HepG2 (cell line): ENCODE measurements at regions not wholly inside any gene's neighbourhood (a gene's known extent, or its start where the extent isn't known, plus 50 kb on each side); places are given as distances from the start of the nearest gene placed in this dataset.

Experiments used
- ATAC-seq: fragments of 200-7000 bp; cut with Tn5 transposase; 3 replicates; pipeline ENCODE4 v1.9.1; 2020; ENCODE audit warnings: mild to moderate bottlenecking, moderate library complexity
- BruUV-seq: library from RNA; stranded (reverse); fragments of 400-500 nt; replicated peaks from 2 replicates; lab custom pipeline; 2021; lab: Mats Ljungman, UMichigan
- CTCF ChIA-PET: fragments of 300-600 bp; formaldehyde crosslinking; extraction: SDS; loops from one replicate; lab custom pipeline; 2021; ENCODE audit warnings: low total read pairs, inconsistent platforms, low intra/inter-chr PET ratio; lab: Yijun Ruan, JAX
- POLR2A ChIA-PET: fragments of 350-600 bp; sonication (Branson Sonifier 250); formaldehyde crosslinking; loops from one replicate; lab custom pipeline; 2020; ENCODE audit warnings: antibody characterized with exemption, inconsistent platforms; lab: Yijun Ruan, JAX
- DNase-seq: peaks from one replicate; pipeline ENCODE4 v3.0.0-alpha.2; 2015; ENCODE audit warnings: low spot score
- FAIRE-seq: peaks from 3 replicates; lab custom pipeline; 2011; peaks lifted over from hg19 to GRCh38; lab: Jason Lieb, UNC
- H2AFZ ChIP-seq: one replicate; pipeline ENCODE4 v1.6.1; 2011; ENCODE audit warnings: low read length, inconsistent platforms
- H3K27ac ChIP-seq: fragments of 300-600 bp; 3 replicates; pipeline ENCODE4 v1.8.0; 2011; ENCODE audit warnings: mixed run types, mild to moderate bottlenecking, mixed read lengths, low read length, inconsistent platforms; ENCODE audit not compliant: insufficient read depth; ENCODE audit errors: extremely low read length
- H3K27me3 ChIP-seq, 2 experiments: fragments of 200-600 bp in 1 of 2; 2 replicates in 1 of 2; 3 replicates in 1 of 2; pipeline versions ENCODE4 v1.6.0 to v1.8.0; 2011; ENCODE audit warnings: low read length in 2 of 2, mild to moderate bottlenecking in 2 of 2, moderate library complexity in 2 of 2, inconsistent platforms in 1 of 2; ENCODE audit not compliant: insufficient read depth in 2 of 2, control insufficient read depth in 1 of 2
- H3K36me3 ChIP-seq, 2 experiments: fragments of 200-600 bp in 1 of 2; replicated peaks in 1 of 2; 2 replicates in 1 of 2; 3 replicates in 1 of 2; pipeline versions ENCODE4 v1.5.1 to v1.8.0; 2011; ENCODE audit warnings: low read length in 2 of 2, inconsistent platforms in 1 of 2; ENCODE audit not compliant: insufficient read depth in 2 of 2, control insufficient read depth in 1 of 2
- H3K4me1 ChIP-seq: 2 replicates; pipeline ENCODE4 v1.5.1; 2012; ENCODE audit warnings: low read length, inconsistent platforms; ENCODE audit not compliant: insufficient read depth
- H3K4me2 ChIP-seq: 2 replicates; pipeline ENCODE4 v1.6.0; 2011; ENCODE audit warnings: low read depth, low read length, inconsistent platforms
- H3K4me3 ChIP-seq, 3 experiments: fragments of 200-600 bp in 1 of 3; sonication (generic), shearing (Covaris generic) in 1 of 3; replicated peaks in 1 of 3; 2 replicates each; pipeline ENCODE4 v1.5.1; 2011 to 2016; ENCODE audit warnings: low read length in 3 of 3, inconsistent platforms in 2 of 3, low read depth in 2 of 3, mild to moderate bottlenecking in 2 of 3, control low read depth in 1 of 3, mixed read lengths in 1 of 3; ENCODE audit not compliant: insufficient read depth in 1 of 3
- H3K79me2 ChIP-seq: one replicate; pipeline ENCODE4 v1.6.1; 2011; ENCODE audit warnings: low read length, inconsistent platforms; ENCODE audit not compliant: insufficient read depth
- H3K9ac ChIP-seq: 2 replicates; pipeline ENCODE4 v1.6.0; 2011; ENCODE audit warnings: mild to moderate bottlenecking, low read depth, low read length, inconsistent platforms; ENCODE audit not compliant: insufficient read depth
- H3K9me3 ChIP-seq: 2 replicates; pipeline ENCODE4 v1.5.1; 2012; ENCODE audit warnings: mild to moderate bottlenecking, low read length
- H4K20me1 ChIP-seq: 2 replicates; pipeline ENCODE4 v1.6.0; 2011; ENCODE audit warnings: inconsistent platforms, mild to moderate bottlenecking, low read length, moderate library complexity; ENCODE audit not compliant: insufficient read depth
- BHLHE40 ChIP-seq: IDR thresholded peaks from 2 replicates; pipeline ENCODE4 v1.6.1; 2011; ENCODE audit warnings: low read length, improper control_type of control experiment
- GATAD1 ChIP-seq: IDR thresholded peaks from 2 replicates; pipeline ENCODE4 v1.6.1; 2016; ENCODE audit warnings: missing genetic modification reagents, missing compliant biosample characterization
- HNRNPK ChIP-seq: fragments of 200-400 bp; formaldehyde crosslinking; IDR thresholded peaks from 2 replicates; pipeline ENCODE4 v1.6.1; 2018; ENCODE audit warnings: low read length, low read depth, moderate library complexity, mild to moderate bottlenecking; ENCODE audit not compliant: poor library complexity, severe bottlenecking
- MTERF4 ChIP-seq: sonication (generic); formaldehyde crosslinking; IDR thresholded peaks from 2 replicates; pipeline ENCODE4 v1.8.0; 2023; ENCODE audit warnings: mild to moderate bottlenecking, missing genetic modification reagents
- NFIC ChIP-seq: IDR thresholded peaks from 2 replicates; pipeline ENCODE4 v1.6.1; 2012; ENCODE audit warnings: mild to moderate bottlenecking, low read length, inconsistent platforms
- PHB2 ChIP-seq: fragments of 450-650 bp; IDR thresholded peaks from 2 replicates; pipeline ENCODE4 v1.6.1; 2018; ENCODE audit not compliant: partially characterized antibody
- TFAP4 ChIP-seq: sonication (generic); IDR thresholded peaks from 2 replicates; pipeline ENCODE4 v1.6.1; 2016; ENCODE audit warnings: low read depth, borderline replicate concordance
- ZNF549 ChIP-seq: sonication (generic); formaldehyde crosslinking; IDR thresholded peaks from 2 replicates; pipeline ENCODE4 v1.5.0; 2020; ENCODE audit warnings: missing genetic modification reagents
- WGBS: methylation state at CpG from one replicate; pipeline ENCODE4 v1.1.6; 2017; ENCODE audit warnings: low lambda C conversion rate; 5-methylcytosine and 5-hydroxymethylcytosine counted together
- in situ Hi-C: cut with HindIII; loops from 2 replicates; pipeline ENCODE4 v1.10.0; 2017; ENCODE audit warnings: low pct_unique_long_range_greater_than_20kb; ENCODE audit not compliant: extremely low pct_ligation_motif_present
- intact Hi-C: fragments of 100-400 bp; cut with micrococcal nuclease; formaldehyde crosslinking; loops from one replicate; pipeline ENCODE4 v1.10.0; 2022; ENCODE audit not compliant: unreplicated experiment
- TF ChIP-seq, protein P1 (sequence below): sonication (generic); formaldehyde crosslinking; IDR thresholded peaks from 2 replicates; pipeline ENCODE4 v1.8.1; 2023; ENCODE audit warnings: mild to moderate bottlenecking, moderate library complexity, missing genetic modification reagents
- TF ChIP-seq, protein P2 (sequence below): sonication (generic); formaldehyde crosslinking; IDR thresholded peaks from 2 replicates; pipeline ENCODE4 v1.8.0; 2022; ENCODE audit warnings: missing genetic modification reagents, low read depth, mild to moderate bottlenecking, borderline replicate concordance
- TF ChIP-seq, protein P3 (sequence below): sonication (generic); formaldehyde crosslinking; IDR thresholded peaks from 2 replicates; pipeline ENCODE4 v1.8.1; 2022; ENCODE audit warnings: low read depth, mild to moderate bottlenecking, missing genetic modification reagents
- TF ChIP-seq, protein P4 (sequence below): sonication (generic); formaldehyde crosslinking; IDR thresholded peaks from 2 replicates; pipeline ENCODE4 v1.5.1; 2020; ENCODE audit warnings: mild to moderate bottlenecking, missing genetic modification reagents, borderline replicate concordance

DNA sequence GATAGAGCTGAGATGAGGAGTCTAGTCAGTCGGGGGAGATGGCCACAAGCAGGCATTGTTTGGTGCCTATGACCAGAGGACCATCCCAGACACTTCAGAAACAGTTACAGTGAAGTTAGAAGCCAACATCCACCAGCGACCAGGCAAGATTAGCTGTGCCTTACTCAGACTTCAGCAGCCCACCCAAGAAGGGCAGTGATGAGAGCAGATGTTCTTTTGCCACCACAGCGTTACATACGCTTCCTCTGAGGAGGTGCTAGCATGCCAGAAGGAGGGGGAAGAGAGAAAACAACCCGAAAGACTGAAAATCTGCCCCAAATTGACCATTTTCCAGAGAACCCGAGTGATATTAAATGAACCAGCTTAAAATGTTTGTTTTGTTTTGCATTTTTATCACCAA, 186.8 kb downstream of the PRL start:
- ATAC-seq, result no peak
- no peaks in the 10 kb centered on the region for H3K9me3 ChIP-seq
- intact Hi-C loops (no loop called here), in situ Hi-C loops (no loop called here)
- WGBS, result 1% methylated on average over 5 of the region's 6 CpGs
- H3K27me3 ChIP-seq, result no peaks in the 10 kb centered on the region
- ChIA-PET CTCF (no interaction called here), POLR2A (no interaction called here)
- no peak overlapping the region for H3K27ac ChIP-seq
- no peak for DNase-seq
- H4K20me1 ChIP-seq, result no peaks in the 10 kb centered on the region
- H3K36me3 ChIP-seq, result no peaks in the 10 kb centered on the region
- no peaks in the 10 kb centered on the region for H3K4me1 ChIP-seq
- H2AFZ ChIP-seq, result no peak overlapping the region
- H3K4me2 ChIP-seq, result no peak overlapping the region
- no peak for FAIRE-seq
- no peak overlapping the region for H3K9ac ChIP-seq
- H3K79me2 ChIP-seq, result no peaks in the 10 kb centered on the region
- no TSS peak for BruUV-seq
- H3K4me3 ChIP-seq, result no peak overlapping the region
- no peak for TF ChIP-seq GATAD1 (CRISPR knock-in tag)
- TF ChIP-seq HNRNPK, result no peak
- TF ChIP-seq NFIC, result no peak
- TF ChIP-seq, protein P1, sequence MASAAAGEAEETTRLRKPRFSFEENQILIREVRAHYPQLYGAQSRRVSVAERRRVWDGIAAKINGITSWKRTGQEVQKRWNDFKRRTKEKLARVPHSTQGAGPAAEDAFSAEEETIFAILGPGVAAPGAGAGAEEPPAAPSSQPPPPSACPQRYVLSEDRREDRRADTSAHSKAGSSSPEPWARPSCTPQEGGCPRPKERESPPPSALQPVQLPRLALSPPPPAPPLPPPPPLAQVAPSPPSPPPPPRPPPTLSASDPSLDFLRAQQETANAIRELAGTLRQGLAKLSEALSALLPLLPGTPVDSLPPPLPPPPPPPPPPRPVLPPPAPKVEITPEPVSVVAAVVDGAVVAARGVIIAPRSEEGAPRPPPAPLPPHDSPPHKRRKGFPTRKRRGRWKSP (CRISPR knock-in tag), result no peak
- TF ChIP-seq, protein P2, sequence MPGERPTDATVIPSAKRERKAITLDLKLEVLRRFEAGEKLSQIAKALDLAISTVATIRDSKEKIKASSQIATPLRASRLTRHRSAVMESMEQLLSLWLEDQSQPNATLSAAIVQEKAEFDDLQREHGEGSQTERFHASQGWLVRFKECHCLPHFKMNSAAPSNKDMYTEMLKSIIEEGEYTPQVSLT (CRISPR knock-in tag), result no peak
- TF ChIP-seq BHLHE40, result no peak
- TF ChIP-seq PHB2, result no peak
- TF ChIP-seq TFAP4, result no peak
- TF ChIP-seq, protein P3, sequence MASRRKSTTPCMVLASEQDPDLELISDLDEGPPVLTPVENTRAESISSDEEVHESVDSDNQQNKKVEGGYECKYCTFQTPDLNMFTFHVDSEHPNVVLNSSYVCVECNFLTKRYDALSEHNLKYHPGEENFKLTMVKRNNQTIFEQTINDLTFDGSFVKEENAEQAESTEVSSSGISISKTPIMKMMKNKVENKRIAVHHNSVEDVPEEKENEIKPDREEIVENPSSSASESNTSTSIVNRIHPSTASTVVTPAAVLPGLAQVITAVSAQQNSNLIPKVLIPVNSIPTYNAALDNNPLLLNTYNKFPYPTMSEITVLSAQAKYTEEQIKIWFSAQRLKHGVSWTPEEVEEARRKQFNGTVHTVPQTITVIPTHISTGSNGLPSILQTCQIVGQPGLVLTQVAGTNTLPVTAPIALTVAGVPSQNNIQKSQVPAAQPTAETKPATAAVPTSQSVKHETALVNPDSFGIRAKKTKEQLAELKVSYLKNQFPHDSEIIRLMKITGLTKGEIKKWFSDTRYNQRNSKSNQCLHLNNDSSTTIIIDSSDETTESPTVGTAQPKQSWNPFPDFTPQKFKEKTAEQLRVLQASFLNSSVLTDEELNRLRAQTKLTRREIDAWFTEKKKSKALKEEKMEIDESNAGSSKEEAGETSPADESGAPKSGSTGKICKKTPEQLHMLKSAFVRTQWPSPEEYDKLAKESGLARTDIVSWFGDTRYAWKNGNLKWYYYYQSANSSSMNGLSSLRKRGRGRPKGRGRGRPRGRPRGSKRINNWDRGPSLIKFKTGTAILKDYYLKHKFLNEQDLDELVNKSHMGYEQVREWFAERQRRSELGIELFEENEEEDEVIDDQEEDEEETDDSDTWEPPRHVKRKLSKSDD, result no peak
- TF ChIP-seq, protein P4, sequence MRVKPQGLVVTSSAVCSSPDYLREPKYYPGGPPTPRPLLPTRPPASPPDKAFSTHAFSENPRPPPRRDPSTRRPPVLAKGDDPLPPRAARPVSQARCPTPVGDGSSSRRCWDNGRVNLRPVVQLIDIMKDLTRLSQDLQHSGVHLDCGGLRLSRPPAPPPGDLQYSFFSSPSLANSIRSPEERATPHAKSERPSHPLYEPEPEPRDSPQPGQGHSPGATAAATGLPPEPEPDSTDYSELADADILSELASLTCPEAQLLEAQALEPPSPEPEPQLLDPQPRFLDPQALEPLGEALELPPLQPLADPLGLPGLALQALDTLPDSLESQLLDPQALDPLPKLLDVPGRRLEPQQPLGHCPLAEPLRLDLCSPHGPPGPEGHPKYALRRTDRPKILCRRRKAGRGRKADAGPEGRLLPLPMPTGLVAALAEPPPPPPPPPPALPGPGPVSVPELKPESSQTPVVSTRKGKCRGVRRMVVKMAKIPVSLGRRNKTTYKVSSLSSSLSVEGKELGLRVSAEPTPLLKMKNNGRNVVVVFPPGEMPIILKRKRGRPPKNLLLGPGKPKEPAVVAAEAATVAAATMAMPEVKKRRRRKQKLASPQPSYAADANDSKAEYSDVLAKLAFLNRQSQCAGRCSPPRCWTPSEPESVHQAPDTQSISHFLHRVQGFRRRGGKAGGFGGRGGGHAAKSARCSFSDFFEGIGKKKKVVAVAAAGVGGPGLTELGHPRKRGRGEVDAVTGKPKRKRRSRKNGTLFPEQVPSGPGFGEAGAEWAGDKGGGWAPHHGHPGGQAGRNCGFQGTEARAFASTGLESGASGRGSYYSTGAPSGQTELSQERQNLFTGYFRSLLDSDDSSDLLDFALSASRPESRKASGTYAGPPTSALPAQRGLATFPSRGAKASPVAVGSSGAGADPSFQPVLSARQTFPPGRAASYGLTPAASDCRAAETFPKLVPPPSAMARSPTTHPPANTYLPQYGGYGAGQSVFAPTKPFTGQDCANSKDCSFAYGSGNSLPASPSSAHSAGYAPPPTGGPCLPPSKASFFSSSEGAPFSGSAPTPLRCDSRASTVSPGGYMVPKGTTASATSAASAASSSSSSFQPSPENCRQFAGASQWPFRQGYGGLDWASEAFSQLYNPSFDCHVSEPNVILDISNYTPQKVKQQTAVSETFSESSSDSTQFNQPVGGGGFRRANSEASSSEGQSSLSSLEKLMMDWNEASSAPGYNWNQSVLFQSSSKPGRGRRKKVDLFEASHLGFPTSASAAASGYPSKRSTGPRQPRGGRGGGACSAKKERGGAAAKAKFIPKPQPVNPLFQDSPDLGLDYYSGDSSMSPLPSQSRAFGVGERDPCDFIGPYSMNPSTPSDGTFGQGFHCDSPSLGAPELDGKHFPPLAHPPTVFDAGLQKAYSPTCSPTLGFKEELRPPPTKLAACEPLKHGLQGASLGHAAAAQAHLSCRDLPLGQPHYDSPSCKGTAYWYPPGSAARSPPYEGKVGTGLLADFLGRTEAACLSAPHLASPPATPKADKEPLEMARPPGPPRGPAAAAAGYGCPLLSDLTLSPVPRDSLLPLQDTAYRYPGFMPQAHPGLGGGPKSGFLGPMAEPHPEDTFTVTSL (CRISPR knock-in tag), result no peak
- TF ChIP-seq MTERF4 (CRISPR knock-in tag), result no peak
- no peak for TF ChIP-seq ZNF549 (CRISPR knock-in tag)
